Prostate gland (tissue), 2 donors: ENCODE measurements at regions not wholly inside any gene's neighbourhood (a gene's known extent, or its start where the extent isn't known, plus 50 kb on each side); places are given as distances from the start of the nearest gene placed in this dataset.

Experiments used
- DNase-seq: peaks from one replicate; pipeline ENCODE4 v3.0.0-alpha.2; 2019; ENCODE audit warnings: low spot score
- H3K27ac ChIP-seq, 2 donors: fragments of 200-600 bp; sonication (generic); 2 replicates each; pipeline ENCODE4 v1.5.1; 2017 to 2019
- H3K27me3 ChIP-seq: fragments of 200-600 bp; sonication (generic); replicated peaks from 2 replicates; pipeline ENCODE4 v1.5.1; 2019; ENCODE audit not compliant: insufficient read depth
- H3K36me3 ChIP-seq, 2 donors: fragments of 200-600 bp; sonication (generic); 1 replicate in 1 of 2; 2 replicates in 1 of 2; pipeline versions ENCODE4 v1.5.1 to v1.8.1; 2017 to 2019
- H3K4me1 ChIP-seq: fragments of 200-600 bp; sonication (generic); replicated peaks from 2 replicates; pipeline ENCODE4 v1.5.1; 2019
- H3K4me3 ChIP-seq, 2 donors: fragments of 200-600 bp; sonication (generic); 2 replicates each; pipeline ENCODE4 v1.5.1; 2017 to 2019
- H3K9me3 ChIP-seq: fragments of 200-600 bp; sonication (generic); 2 replicates; pipeline ENCODE4 v1.5.1; 2017
- CTCF ChIP-seq, 4 experiments: fragments of 200-600 bp in 2 of 4; fragments of 450-650 bp in 2 of 4; sonication (generic) in 2 of 4; IDR thresholded peaks; 1 replicate in 3 of 4; 2 replicates in 1 of 4; pipeline ENCODE4 v1.5.1; 2016 to 2019; ENCODE audit warnings: antibody characterized with exemption in 4 of 4, mild to moderate bottlenecking in 2 of 4, moderate library complexity in 2 of 4
- POLR2A ChIP-seq: fragments of 450-650 bp; IDR thresholded peaks from one replicate; pipeline ENCODE4 v1.6.1; 2016; ENCODE audit warnings: antibody characterized with exemption, mild to moderate bottlenecking
- POLR2AphosphoS5 ChIP-seq: sonication (generic); formaldehyde crosslinking; IDR thresholded peaks from one replicate; pipeline ENCODE4 v1.6.1; 2017; ENCODE audit warnings: antibody characterized with exemption
- WGBS: methylation state at CpG from one replicate; pipeline ENCODE4 v1.1.5; 2018; 5-methylcytosine and 5-hydroxymethylcytosine counted together
- intact Hi-C: fragments of 100-400 bp; cut with DNase I; formaldehyde crosslinking; loops from one replicate; pipeline ENCODE4 v1.14.2; 2022

GRCh38 chr6:147726342-147726741 is 217.9 kb downstream of the SAMD5 start:
- TF ChIP-seq POLR2AphosphoS5: no peak
- intact Hi-C loops: no loop called here
- Histone ChIP-seq H3K27me3 (no peaks in the 10 kb centered on the region), H3K4me3 (no peak overlapping the region), H3K27ac (no peak overlapping the region), H3K4me1 (no peaks in the 10 kb centered on the region), H3K36me3 (no peaks in the 10 kb centered on the region), H3K9me3 (no peaks in the 10 kb centered on the region)
- WGBS: 59% methylated on average over 3 of the region's 3 CpGs
- DNase-seq: no peak

GRCh38 chr6:147728903-147729302 is 220.4 kb downstream of the SAMD5 start:
- no peak for DNase-seq
- Histone ChIP-seq H3K36me3 (no peaks in the 10 kb centered on the region), H3K27ac (no peak overlapping the region), H3K27me3 (no peaks in the 10 kb centered on the region), H3K4me1 (no peaks in the 10 kb centered on the region), H3K9me3 (no peaks in the 10 kb centered on the region), H3K4me3 (no peak overlapping the region)
- intact Hi-C loops: no loop called here
- TF ChIP-seq POLR2AphosphoS5 (no peak), CTCF (IDR thresholded peaks at IDR 0.05) (no peak), POLR2A (no peak)
- 70% methylated on average over 4 of the region's 4 CpGs for WGBS

GRCh38 chr6:147733686-147734085 is 225.2 kb downstream of the SAMD5 start:
- Histone ChIP-seq H3K4me3 (no peak overlapping the region), H3K9me3 (no peaks in the 10 kb centered on the region), H3K27ac (no peak overlapping the region), H3K27me3 (no peaks in the 10 kb centered on the region), H3K4me1 (no peaks in the 10 kb centered on the region), H3K36me3 (no peaks in the 10 kb centered on the region)
- DNase-seq: no peak
- TF ChIP-seq CTCF (IDR thresholded peaks at IDR 0.05) (no peak), POLR2AphosphoS5 (no peak), POLR2A (no peak)
- 61% methylated on average over 5 of the region's 5 CpGs for WGBS
- intact Hi-C loops: no loop called here

- Histone ChIP-seq H3K9me3 (no peaks in the 10 kb centered on the region), H3K27ac (no peak overlapping the region), H3K36me3 (no peaks in the 10 kb centered on the region), H3K4me3 (no peak overlapping the region), H3K27me3 (no peaks in the 10 kb centered on the region), H3K4me1 (no peaks in the 10 kb centered on the region)
- DNase-seq: no peak
- TF ChIP-seq POLR2AphosphoS5 (no peak), POLR2A (no peak), CTCF (IDR thresholded peaks at IDR 0.05) (no peak)
- WGBS: 97% methylated on average over 8 of the region's 8 CpGs
- intact Hi-C loops: no loop called here
Measured at GRCh38 chr6:147734151-147734550, 225.7 kb downstream of the SAMD5 start.

GRCh38 chr6:147735924-147736323 is 227.4 kb downstream of the SAMD5 start:
- Histone ChIP-seq H3K9me3 (no peaks in the 10 kb centered on the region), H3K4me3 (no peak overlapping the region), H3K27me3 (no peaks in the 10 kb centered on the region), H3K36me3 (no peaks in the 10 kb centered on the region), H3K27ac (no peak overlapping the region), H3K4me1 (no peaks in the 10 kb centered on the region)
- TF ChIP-seq POLR2A (no peak), POLR2AphosphoS5 (no peak), CTCF (IDR thresholded peaks at IDR 0.05) (no peak)
- no peak for DNase-seq
- 79% methylated on average over 3 of the region's 3 CpGs for WGBS
- intact Hi-C loops: no loop called here
